GM19239 (cell line): ENCODE measurements at regions not wholly inside any gene's neighbourhood (a gene's known extent, or its start where the extent isn't known, plus 50 kb on each side); places are given as distances from the start of the nearest gene placed in this dataset.
A peak's percentile ranks its signal among the peaks of the same experiment; 100 is the strongest.

Experiments used
- DNase-seq: peaks from one replicate; pipeline ENCODE4 v3.0.0; 2011; ENCODE audit warnings: low spot score; ENCODE audit not compliant: insufficient read length
- FAIRE-seq: peaks from 2 replicates; lab custom pipeline; 2011; peaks lifted over from hg19 to GRCh38; lab: Jason Lieb, UNC

GRCh38 chr5:86865256-86865785, 247.6 kb downstream of the COX7C start:
- FAIRE-seq (no peak), DNase-seq (no peak)

DNA sequence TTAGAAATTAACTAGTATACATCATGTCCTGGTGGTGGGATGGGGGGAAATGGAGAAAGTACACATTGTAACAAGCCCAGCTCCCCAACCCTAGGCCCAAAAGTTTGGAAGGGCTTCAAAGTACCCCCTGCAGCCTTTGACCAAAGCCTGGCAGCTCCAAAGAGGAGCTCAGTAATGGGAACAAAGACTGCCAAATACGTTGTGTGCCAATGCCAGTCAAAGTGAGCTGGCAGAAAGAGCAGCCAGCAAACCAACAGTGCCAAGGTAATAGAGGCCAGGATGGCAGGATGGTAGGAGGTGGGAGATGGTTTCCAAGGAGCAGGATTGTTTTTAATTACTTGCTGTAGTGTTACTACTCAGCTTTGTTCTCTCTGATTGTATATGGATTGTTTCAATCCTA, 248.3 kb downstream of the COX7C start:
- no peak for DNase-seq

GRCh38 chr5:86869268-86869667, 251.5 kb downstream of the COX7C start:
- FAIRE-seq: no peak

More for the DNA sequence above, 248.3 kb downstream of the COX7C start:
- FAIRE-seq: no peak

DNA sequence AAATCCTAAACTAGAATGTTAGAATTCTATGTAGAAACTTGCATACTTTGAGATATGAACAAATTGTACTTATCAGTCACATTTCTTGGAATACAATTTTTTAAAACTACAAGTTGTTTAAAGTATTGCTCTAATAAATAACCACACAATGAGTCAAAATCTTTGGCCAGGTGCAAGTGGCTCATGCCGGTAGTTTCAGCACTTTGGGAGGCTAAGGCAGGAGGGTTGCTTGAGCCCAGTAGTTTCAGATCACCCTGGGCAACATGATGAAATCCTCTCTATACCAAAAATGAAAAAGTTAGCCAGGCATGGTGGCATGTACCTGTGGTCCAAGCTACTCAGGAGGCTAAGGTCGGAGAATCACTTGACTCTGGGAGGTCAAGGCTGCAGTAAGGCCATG, 257.8 kb downstream of the COX7C start:
- DNase-seq (no peak), FAIRE-seq (no peak)

More at GRCh38 chr5:86869268-86869667, 251.5 kb downstream of the COX7C start:
- DNase-seq: no peak

GRCh38 chr5:86878250-86878649, 260.5 kb downstream of the COX7C start:
- DNase-seq: no peak
- FAIRE-seq: no peak

DNA sequence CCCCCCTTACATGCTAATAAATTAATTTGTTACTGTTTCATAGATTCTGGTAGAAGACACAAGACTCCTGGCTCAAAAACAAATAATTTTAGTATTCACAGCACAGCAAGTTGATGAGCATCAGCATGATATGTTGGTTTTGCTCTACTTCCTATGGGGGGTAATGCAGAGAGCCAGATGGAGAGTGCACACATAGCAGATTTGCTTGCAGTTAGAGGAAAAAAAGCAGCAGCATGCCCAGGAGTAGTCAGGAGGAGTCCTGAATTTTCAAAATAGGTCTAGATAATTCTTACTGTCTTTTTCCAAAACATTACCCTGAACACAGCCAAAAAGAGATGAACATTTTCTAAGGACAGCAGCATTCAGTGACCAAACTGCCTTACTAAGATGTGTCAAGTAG, 261.3 kb downstream of the COX7C start:
- DNase-seq: no peak
- no peak for FAIRE-seq

GRCh38 chr5:86880344-86880743, 262.6 kb downstream of the COX7C start:
- no peak for FAIRE-seq
- no peak for DNase-seq

DNA sequence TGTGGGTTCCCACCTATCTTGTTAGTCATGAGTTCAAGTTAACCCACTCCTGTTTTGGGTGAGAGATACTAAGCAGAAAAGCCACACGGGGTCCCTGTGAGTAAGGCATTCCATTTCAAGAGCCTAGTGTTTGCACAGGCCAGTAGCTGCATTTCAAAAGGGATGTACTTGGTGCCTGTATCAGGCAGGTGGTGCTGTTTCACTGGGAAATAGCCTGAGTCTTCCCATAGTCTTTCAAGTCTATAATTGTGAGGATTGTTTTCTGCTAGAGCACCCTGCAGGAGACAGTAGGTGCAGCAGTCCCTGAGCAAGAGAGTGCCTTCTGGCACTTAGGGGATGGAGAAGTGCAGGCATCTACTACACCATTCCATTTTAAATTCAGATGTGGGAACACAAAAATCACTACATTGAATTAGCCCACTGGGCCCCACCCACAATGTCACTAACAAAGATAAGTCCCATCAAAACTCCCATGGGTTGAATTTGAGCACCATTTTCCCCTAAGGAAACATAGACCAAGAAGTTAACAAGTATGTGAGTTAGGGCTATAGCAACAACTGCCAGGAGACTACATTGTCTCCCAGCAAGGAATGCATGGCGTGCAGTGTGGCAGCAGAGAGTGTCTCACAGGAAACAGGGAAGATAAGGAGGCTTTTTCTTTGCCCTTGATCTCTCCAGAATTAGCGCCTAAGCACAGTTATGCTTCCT, 263.2 kb downstream of the COX7C start:
- DNase-seq: no peak
- FAIRE-seq: no peak

DNA sequence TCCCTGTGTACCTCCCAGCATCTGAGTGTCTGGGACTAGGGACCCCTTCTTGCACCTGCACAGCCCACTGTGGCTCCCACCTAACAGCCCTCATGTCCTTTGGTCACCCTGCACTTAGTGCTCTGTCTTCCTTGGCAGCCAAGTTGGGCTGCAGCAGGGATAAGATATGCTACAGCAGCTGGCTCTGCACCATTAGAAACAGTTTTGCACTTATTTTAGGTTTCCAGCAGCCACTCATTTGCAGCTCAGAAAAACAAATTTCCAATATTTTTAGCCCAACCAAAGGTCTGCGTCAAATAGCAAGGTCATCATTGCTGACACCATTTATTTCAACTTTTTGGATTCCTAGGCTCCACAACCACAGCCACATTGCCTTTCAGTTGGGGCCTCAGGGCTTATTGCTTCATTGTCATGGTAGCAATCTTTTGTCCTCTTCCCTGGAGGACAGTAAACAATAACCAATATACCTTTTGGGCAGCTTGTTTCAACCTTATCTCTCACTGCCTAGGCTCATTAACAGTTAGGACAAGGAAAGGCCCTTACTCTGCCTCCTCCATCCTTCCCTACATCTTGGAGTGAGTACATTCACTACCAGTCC, 263.9 kb downstream of the COX7C start:
- no peak for FAIRE-seq
- no peak for DNase-seq

DNA sequence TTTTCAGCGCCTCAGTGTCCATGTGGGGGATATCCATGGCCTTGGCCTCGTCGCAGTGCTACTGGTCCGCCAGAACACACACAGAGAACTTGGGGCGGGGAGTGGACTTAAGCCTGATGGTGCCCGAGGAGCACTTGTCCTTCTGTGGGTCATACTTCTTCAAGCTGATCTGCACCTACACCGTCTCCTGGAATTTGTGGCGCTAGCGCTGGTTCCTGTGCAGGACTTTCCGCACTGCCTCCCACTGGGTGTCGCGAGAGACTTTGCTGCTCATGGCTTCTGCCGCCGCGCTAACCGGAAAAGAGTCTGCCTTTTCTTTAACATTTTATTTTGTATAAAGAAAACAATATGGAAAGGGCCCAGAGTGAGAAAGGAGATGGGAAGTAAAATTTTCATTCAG, 266.9 kb downstream of the COX7C start:
- DNase-seq (no peak), FAIRE-seq (no peak)

DNA sequence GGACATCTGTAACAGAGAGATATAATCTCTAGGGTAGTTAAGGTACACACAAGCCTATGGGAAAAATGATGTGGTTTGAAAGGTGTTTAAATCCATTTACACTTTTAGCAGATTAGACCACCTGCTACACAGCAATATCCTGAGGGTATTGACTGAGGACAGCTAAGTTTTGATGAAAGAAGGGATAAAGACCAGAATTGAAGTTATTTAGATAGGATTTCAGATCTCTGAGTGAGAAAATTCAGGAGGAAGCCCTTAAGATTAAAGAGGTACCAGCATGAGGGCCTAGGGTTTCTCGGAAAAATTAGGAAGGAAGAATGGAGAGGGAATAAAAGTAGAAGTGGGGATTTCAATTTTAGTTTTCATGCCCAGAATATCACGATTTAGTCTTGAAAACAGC, 267.3 kb downstream of the COX7C start:
- no peak for DNase-seq
- FAIRE-seq: no peak

DNA sequence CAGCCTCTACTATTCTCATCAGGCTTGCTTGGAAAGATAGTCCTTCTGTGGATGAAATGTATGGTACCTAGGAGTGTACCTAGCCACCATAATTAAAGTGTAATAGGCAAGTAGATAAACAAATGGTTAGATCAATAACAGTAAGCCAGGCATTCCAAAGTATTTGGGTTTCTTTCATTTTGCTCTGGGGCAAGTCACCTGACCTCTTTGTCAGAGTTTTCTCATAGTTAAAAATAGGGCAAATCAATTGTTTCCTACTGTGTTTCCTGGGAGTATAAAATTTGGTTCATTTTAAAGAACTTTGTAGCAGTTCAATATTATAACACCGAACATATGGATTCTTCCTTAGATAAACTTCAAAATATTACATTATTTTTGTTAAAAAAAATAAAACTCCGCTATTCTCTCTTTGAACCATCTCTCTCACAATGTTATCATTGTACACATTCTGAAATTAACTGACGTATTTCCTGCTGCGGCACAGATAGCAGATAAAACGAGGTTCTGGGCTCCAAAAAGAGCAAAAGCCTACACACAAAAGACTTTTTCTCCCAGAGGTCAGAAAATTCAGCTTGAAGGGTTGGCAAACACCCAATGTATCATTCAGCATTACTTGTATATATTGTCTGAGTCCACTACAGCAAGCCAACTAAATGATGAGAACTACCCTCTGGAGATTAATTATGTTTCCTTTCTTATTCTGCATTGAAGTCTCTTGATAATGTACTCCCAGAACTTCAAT, 267.9 kb downstream of the COX7C start:
- no peak for FAIRE-seq

GRCh38 chr5:86890375-86890774, 272.6 kb downstream of the COX7C start:
- FAIRE-seq (no peak), DNase-seq (no peak)

More for the DNA sequence above, 267.9 kb downstream of the COX7C start:
- no peak for DNase-seq

DNA sequence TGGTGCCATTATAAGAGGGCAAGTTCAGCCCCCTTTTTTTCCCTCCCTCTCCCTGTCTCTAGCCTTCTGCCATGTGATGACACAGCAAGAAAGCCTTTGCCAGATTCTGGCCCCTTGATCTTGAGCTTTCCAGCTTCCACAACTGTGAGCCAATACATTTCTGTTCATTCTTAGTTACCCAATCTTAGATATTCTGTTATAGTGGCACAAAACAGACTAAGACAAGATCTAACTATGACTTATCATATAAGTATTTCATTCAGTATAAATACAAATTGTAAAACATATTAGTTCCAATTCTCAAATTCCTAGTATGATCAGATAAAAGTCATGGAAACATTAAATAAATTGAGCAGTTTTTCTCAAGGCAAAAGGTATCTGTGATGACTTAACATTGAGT, 276.3 kb downstream of the COX7C start:
- FAIRE-seq (no peak), DNase-seq (no peak)

- DNase-seq: no peak
- FAIRE-seq: no peak
Measured at GRCh38 chr5:86896916-86897315, 279.2 kb downstream of the COX7C start.

DNA sequence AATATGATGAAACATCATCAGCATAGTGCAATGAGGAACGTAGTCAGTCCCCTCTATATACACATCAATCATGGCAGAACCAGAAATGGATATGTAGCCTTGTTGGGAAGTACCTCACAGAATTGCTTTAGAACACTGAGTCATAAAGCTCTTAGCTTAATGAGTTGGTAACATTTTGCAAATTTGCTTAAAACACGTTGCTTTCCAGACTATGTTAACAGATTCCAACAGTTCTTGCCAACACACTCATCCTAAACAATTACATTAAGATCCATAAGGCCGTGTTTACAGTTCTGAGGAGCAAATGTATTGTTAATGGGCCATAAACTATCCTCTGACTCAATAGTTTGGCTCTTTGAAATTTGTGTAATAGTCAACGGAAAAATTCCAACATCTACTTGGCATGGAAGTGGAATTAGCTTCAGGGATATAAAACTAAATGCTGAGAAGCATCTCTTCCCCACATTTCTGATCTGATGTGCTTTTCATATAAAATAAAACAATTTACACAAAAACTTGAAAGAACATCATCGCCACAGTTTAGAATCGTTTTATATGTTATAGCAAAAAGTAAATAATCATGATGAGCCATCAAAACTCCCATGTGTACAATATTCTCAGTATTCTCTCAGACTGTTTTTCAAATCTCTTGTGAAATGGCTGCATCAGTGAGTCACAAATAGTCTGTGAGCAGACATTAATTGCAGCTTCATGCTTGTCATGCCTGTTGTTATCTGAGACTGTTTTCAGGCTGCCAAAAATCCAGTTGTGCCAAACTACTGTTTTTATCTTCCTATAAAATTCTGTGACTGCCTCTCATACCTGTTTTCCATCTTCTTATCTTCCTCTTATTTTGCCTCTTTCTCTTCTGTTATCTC, 291.9 kb downstream of the COX7C start:
- DNase-seq: no peak
- no peak for FAIRE-seq

DNA sequence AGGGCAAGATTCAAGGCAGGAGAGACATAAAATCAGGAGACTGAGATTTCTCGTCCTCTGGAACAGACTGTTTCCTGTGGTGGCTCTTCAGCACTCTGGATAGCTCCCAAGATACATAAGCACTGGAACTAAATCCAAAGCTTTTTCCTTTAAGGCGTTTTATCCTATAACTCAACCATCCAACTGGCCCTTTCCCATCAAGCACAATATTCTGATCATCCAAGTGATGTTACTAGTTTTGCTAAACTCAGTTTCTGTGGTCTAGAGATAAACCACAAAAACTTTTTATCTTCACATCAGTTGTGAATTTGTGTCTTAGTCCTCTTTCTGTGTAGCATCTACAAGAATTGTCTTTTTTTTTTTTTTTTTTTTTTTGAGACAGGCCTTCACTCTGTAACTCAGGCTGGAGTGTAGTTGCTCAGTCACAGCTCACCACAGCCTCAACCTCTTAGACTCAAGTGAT, 299.4 kb downstream of the COX7C start:
- FAIRE-seq: no peak

DNA sequence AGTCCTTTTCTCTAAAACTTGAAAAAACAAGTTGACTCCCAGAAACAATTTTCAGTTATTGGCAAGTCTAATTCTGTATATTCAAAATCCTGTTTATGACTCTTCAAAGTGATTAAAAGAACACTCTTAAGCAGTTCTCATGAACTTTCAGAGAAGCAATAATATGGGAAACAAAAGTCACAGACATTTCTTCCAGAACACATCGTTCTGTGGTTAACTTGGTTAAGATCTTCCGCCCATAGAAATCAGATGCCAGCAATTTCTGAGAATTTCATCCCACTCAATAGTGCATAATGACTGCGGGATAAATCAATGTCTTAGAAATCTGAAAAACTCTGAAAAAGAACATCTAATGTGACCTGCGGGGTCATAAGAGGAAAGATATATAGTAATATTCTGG, 300.5 kb downstream of the COX7C start:
- DNase-seq (no peak), FAIRE-seq (peak; percentile 51)

More for the DNA sequence above, 299.4 kb downstream of the COX7C start:
- no peak for DNase-seq

DNA sequence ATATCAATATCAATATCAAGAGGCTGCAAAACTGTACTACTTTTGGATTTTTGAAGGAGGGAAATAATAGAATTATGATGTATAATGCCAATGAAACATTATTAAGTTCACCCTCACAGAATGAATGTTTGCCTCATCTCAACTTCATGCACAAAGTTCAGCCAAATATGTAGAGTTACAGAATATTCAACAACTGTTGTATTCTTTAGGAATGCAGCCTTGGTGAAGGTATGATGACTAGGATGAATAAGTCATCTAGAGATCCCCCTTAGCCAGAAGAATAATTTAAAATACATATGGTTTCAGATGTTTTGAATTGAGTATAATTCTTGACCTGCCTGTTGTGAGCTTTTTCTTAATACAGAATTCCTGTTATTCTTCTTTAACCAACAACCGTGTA, 308.3 kb downstream of the COX7C start:
- DNase-seq: no peak
- no peak for FAIRE-seq

DNA sequence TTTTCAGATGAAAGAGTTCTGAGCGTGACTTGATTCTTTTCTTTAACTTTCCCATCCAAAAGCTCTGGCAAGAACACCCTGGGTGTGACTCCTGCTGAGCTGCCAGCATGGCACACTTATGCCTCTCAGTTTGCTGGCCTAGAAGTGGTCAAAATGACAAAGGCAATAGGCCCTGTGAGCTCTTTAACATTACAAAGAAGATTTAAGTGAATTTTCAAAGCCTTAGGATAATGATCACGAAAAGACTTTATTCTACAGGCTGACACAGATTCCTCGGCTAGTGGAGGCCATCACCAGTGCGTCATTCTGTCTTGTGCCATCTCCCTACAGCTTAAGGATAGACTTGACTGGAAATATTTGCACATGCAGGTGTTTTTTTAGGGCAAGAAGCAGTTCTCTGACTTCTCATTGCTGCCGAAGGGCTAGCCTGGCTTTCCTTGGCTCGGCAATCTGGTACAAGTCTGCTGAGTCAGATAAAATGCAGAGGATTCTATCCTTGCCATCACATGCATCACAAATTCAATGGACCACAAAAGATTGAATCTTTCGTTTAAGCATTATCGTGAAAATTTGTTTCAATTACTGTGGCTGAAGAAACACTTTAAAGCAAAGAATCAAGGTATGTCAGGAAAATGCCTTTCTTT, 311.5 kb downstream of the COX7C start:
- DNase-seq (no peak), FAIRE-seq (no peak)
